ENCODE measurements at regions not wholly inside any gene's neighbourhood (a gene's known extent, or its start where the extent isn't known, plus 50 kb on each side); places are given as distances from the start of the nearest gene placed in this dataset.

DNA sequence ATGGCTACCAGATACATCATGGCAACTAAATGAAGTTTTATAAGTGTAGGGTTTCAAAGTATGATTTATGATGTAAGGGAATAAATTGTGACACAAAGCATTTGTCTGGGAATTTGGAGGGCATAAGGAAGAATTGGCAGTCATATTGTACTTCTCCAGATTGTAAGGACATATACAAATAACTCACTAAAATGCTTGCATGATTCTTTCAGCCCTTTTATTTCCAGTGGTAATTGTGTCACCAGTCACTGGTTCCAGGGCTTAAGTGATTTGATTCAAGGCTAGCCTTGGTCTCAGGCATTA, 299.4 kb upstream of the ANO5 start:
- intact Hi-C loops (cut with DNase I), result no loop called here
- Histone ChIP-seq H3K4me1 (replicated peaks) (no peaks in the 10 kb centered on the region), H3K4me3 (no peak overlapping the region), H3K27ac (no peak overlapping the region), H3K36me3 (no peaks in the 10 kb centered on the region), H3K27me3 (replicated peaks; ENCODE audit: insufficient read depth) (no peaks in the 10 kb centered on the region), H3K9me3 (no peaks in the 10 kb centered on the region)
- no peak for TF ChIP-seq POLR2AphosphoS5 (IDR thresholded peaks at IDR 0.05)
- no peak for TF ChIP-seq POLR2A (IDR thresholded peaks at IDR 0.05)
- TF ChIP-seq, protein P1, sequence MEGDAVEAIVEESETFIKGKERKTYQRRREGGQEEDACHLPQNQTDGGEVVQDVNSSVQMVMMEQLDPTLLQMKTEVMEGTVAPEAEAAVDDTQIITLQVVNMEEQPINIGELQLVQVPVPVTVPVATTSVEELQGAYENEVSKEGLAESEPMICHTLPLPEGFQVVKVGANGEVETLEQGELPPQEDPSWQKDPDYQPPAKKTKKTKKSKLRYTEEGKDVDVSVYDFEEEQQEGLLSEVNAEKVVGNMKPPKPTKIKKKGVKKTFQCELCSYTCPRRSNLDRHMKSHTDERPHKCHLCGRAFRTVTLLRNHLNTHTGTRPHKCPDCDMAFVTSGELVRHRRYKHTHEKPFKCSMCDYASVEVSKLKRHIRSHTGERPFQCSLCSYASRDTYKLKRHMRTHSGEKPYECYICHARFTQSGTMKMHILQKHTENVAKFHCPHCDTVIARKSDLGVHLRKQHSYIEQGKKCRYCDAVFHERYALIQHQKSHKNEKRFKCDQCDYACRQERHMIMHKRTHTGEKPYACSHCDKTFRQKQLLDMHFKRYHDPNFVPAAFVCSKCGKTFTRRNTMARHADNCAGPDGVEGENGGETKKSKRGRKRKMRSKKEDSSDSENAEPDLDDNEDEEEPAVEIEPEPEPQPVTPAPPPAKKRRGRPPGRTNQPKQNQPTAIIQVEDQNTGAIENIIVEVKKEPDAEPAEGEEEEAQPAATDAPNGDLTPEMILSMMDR (IDR thresholded peaks at IDR 0.05), result no peak
- DNase-seq (ENCODE audit: low spot score), result no peak

DNA sequence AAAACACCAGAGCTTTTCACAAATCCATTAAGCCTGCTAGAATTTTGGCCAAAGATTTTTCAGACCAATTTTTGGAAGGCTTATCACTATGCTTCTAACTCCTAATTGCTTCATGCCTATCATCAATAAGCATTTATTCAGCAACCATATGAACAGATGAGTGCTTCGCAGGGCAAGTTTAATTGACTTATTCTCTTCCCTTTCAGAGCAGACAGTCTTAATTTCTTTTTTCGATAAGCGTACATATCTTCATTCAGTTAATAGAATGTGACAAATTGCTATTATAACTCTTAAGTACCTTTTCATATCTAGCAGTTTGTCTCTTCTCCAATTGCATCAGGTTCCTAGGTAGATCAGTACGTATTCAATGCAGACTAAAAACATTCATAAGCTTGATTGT, 298.4 kb upstream of the ANO5 start:
- DNase-seq (ENCODE audit: low spot score), result no peak
- TF ChIP-seq POLR2A (IDR thresholded peaks at IDR 0.05), result no peak
- TF ChIP-seq, protein P1 (IDR thresholded peaks at IDR 0.05), result no peak
- no peak for TF ChIP-seq POLR2AphosphoS5 (IDR thresholded peaks at IDR 0.05)
- Histone ChIP-seq H3K27ac (no peak overlapping the region), H3K36me3 (no peaks in the 10 kb centered on the region), H3K4me1 (replicated peaks) (no peaks in the 10 kb centered on the region), H3K4me3 (no peak overlapping the region), H3K27me3 (replicated peaks; ENCODE audit: insufficient read depth) (no peaks in the 10 kb centered on the region), H3K9me3 (no peaks in the 10 kb centered on the region)
- WGBS, result 93% methylated on average over 4 of the region's 4 CpGs
- intact Hi-C loops (cut with DNase I), result no loop called here

DNA sequence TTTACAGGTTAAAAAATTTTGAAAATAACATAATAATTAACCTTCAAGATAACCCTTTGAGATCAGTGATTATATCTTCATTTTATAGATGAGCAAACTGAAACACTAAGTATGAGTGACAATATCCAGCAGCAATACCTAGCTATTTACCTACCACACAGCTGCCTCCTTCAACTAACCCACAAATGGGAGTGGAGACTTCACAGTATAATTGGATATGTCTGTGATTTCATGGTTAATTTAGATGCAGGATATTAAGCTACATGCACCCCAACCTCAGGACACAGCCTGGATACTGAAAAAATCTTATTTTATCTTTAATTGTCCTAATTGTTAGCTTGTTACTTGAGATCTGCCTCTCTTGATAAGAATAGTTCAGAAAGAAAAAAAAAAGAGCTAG, 297.2 kb upstream of the ANO5 start:
- H3K36me3 ChIP-seq, result no peaks in the 10 kb centered on the region
- no peak overlapping the region for H3K4me3 ChIP-seq
- no peak for TF ChIP-seq POLR2A (IDR thresholded peaks at IDR 0.05)
- TF ChIP-seq POLR2AphosphoS5 (IDR thresholded peaks at IDR 0.05), result no peak
- TF ChIP-seq, protein P1 (IDR thresholded peaks at IDR 0.05), result no peak
- no peaks in the 10 kb centered on the region for H3K27me3 ChIP-seq (replicated peaks; ENCODE audit: insufficient read depth)
- DNase-seq (ENCODE audit: low spot score), result no peak
- intact Hi-C loops (cut with DNase I), result no loop called here
- no peaks in the 10 kb centered on the region for H3K4me1 ChIP-seq (replicated peaks)
- no peaks in the 10 kb centered on the region for H3K9me3 ChIP-seq
- no peak overlapping the region for H3K27ac ChIP-seq

DNA sequence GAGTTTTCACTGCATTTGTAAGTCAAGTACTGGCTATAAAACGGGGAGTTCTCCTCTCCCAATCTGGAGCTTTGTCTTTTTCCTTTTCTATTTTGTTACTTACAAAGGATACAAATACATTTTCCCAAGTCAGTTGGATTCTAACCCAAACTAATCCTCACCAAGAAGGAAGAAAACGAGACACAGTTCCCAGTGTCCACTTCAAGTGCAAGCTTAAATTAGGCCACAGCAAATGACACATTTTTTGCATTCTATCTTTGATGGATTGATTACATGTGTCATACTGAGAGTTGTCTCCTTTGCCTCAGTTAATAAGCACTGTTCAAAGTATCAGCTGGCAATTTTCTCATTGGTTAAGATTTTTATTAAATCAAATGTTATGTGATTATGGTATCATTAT, 296.7 kb upstream of the ANO5 start:
- TF ChIP-seq, protein P1 (IDR thresholded peaks at IDR 0.05), result no peak
- TF ChIP-seq POLR2AphosphoS5 (IDR thresholded peaks at IDR 0.05), result no peak
- no peak for TF ChIP-seq POLR2A (IDR thresholded peaks at IDR 0.05)

DNA sequence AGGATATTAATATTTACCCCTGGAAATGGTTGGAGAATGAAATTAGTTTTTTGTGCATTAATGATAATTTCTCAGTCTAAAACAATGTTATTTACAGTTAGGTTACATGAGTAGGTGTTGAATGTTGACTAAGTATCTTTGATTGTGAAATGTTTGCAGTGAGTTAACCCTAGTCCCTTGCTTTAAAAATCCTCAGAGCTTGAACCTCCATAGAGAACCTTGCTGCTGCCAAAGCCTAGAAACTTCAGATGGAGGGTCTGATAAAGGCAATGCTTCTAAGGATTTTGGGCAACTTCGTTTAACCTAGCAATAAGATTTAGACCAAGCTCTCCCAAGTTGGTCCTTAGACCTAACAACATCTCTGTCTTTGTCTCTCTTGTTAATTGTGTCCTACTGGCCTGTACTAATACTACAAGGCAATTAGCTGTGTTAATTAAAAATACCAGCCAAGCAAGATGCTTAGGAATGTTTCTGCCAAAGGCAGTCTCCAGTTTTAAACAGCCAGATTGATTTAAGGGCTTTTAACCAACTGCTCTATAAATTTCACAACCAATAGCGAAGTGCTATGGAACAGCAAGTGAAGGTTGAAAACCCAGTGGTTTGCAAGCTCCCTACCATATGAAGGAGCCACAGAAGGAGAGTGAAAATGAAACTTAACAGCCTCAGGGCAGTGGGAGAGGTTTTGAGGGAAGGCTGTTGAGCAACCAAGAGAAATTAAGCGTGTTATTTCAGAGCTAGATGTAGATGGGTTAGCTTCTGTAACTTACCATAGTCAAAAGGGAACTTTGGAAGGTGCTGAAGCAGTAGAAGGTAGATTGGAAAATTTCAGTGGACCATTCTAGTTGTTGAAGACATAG, 295.9 kb upstream of the ANO5 start:
- intact Hi-C loops (cut with DNase I), result no loop called here
- no peak for DNase-seq (ENCODE audit: low spot score)
- Histone ChIP-seq H3K9me3 (no peaks in the 10 kb centered on the region), H3K36me3 (no peaks in the 10 kb centered on the region), H3K27me3 (replicated peaks; ENCODE audit: insufficient read depth) (no peaks in the 10 kb centered on the region), H3K27ac (no peak overlapping the region), H3K4me3 (no peak overlapping the region), H3K4me1 (replicated peaks) (no peaks in the 10 kb centered on the region)
- TF ChIP-seq, protein P1 (IDR thresholded peaks at IDR 0.05), result no peak
- TF ChIP-seq POLR2AphosphoS5 (IDR thresholded peaks at IDR 0.05) (no peak), POLR2A (IDR thresholded peaks at IDR 0.05) (no peak)
- WGBS, result 34% methylated on average over 3 of the region's 3 CpGs

More for the DNA sequence above, 296.7 kb upstream of the ANO5 start:
- Histone ChIP-seq H3K27ac (no peak overlapping the region), H3K4me1 (replicated peaks) (no peaks in the 10 kb centered on the region), H3K9me3 (no peaks in the 10 kb centered on the region), H3K27me3 (replicated peaks; ENCODE audit: insufficient read depth) (no peaks in the 10 kb centered on the region), H3K4me3 (no peak overlapping the region), H3K36me3 (no peaks in the 10 kb centered on the region)
- DNase-seq (ENCODE audit: low spot score), result no peak
- 67% methylated on average over 2 of the region's 2 CpGs for WGBS
- intact Hi-C loops (cut with DNase I), result no loop called here
